ENCODE measurements at regions not wholly inside any gene's neighbourhood (a gene's known extent, or its start where the extent isn't known, plus 50 kb on each side); places are given as distances from the start of the nearest gene placed in this dataset.
"Not testable (repeated sequence)": the region's sequence is repeated elsewhere in the genome, so short reads cannot be mapped to it uniquely, and the experiment has no call there.

- no peak overlapping the region for H3K4me3 ChIP-seq (ENCODE audit: low read length)
- no peak for DNase-seq (ENCODE audit: low read depth)
- no peak for TF ChIP-seq CTCF (conservative IDR thresholded peaks at IDR 0.05; ENCODE audit: low read depth, low read length)
Measured at GRCh38 chr12:89826468-89826867, 117.8 kb upstream of the ATP2B1 start.

- H3K4me3 ChIP-seq (ENCODE audit: low read length), result no peak overlapping the region
- no peak for DNase-seq (ENCODE audit: low read depth)
- no peak for TF ChIP-seq CTCF (conservative IDR thresholded peaks at IDR 0.05; ENCODE audit: low read depth, low read length)
Measured at GRCh38 chr12:89825591-89826449, 117.2 kb upstream of the ATP2B1 start.

- no peak overlapping the region for H3K4me3 ChIP-seq (ENCODE audit: low read length)
- DNase-seq (ENCODE audit: low read depth), result no peak
- TF ChIP-seq CTCF (conservative IDR thresholded peaks at IDR 0.05; ENCODE audit: low read depth, low read length), result no peak
Measured at GRCh38 chr12:89824822-89825221, 116.2 kb upstream of the ATP2B1 start.

GRCh38 chr12:89822992-89823391 lies 114.4 kb upstream of the ATP2B1 start:
- not testable (repeated sequence) for H3K4me3 ChIP-seq (ENCODE audit: low read length); DNase-seq (ENCODE audit: low read depth)

- TF ChIP-seq CTCF (conservative IDR thresholded peaks at IDR 0.05; ENCODE audit: low read depth, low read length), result no peak
- no peak overlapping the region for H3K4me3 ChIP-seq (ENCODE audit: low read length)
- no peak for DNase-seq (ENCODE audit: low read depth)
Measured at GRCh38 chr12:89821896-89822295, 113.3 kb upstream of the ATP2B1 start.

GRCh38 chr12:89817501-89818226 lies 109.0 kb upstream of the ATP2B1 start:
- no peak overlapping the region for H3K4me3 ChIP-seq (ENCODE audit: low read length)
- DNase-seq (ENCODE audit: low read depth), result no peak
- TF ChIP-seq CTCF (conservative IDR thresholded peaks at IDR 0.05; ENCODE audit: low read depth, low read length), result no peak

- DNase-seq (ENCODE audit: low read depth), result no peak
- no peak overlapping the region for H3K4me3 ChIP-seq (ENCODE audit: low read length)
- TF ChIP-seq CTCF (conservative IDR thresholded peaks at IDR 0.05; ENCODE audit: low read depth, low read length), result no peak
Measured at GRCh38 chr12:89815225-89815624, 106.6 kb upstream of the ATP2B1 start.

All from retinal pigment epithelial cell (primary cell).